ENCODE measurements at regions not wholly inside any gene's neighbourhood (a gene's known extent, or its start where the extent isn't known, plus 50 kb on each side); places are given as distances from the start of the nearest gene placed in this dataset.

DNA sequence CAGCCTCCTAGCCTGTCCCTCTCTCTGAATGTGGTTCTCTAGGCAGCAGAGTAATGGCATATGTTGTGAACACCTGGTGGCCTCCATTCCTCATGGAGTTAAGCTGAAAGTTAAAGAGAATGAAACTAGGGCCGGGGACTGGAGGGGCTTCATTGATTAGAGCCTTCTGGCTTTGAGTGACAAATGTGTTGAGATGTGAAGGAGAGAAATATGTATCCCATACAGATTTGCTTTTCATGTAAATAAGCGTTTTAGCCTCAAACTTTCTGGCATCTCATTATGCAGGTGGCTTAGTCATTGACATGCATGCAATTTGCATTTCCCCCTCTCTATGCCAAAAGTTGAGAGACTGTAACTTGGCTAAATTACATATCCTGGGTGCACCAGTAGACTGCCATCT is 537.7 kb upstream of the EEF2KMT start (continued):
- TF ChIP-seq, protein P1, sequence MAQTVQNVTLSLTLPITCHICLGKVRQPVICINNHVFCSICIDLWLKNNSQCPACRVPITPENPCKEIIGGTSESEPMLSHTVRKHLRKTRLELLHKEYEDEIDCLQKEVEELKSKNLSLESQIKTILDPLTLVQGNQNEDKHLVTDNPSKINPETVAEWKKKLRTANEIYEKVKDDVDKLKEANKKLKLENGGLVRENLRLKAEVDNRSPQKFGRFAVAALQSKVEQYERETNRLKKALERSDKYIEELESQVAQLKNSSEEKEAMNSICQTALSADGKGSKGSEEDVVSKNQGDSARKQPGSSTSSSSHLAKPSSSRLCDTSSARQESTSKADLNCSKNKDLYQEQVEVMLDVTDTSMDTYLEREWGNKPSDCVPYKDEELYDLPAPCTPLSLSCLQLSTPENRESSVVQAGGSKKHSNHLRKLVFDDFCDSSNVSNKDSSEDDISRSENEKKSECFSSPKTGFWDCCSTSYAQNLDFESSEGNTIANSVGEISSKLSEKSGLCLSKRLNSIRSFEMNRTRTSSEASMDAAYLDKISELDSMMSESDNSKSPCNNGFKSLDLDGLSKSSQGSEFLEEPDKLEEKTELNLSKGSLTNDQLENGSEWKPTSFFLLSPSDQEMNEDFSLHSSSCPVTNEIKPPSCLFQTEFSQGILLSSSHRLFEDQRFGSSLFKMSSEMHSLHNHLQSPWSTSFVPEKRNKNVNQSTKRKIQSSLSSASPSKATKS (CRISPR knock-in tag; IDR thresholded peaks at IDR 0.05): no peak
- TF ChIP-seq ZNF660 (CRISPR knock-in tag; IDR thresholded peaks at IDR 0.05; ENCODE audit: borderline replicate concordance, low read depth) (no peak), RFX1 (IDR thresholded peaks at IDR 0.05) (no peak), ZNF17 (CRISPR knock-in tag; IDR thresholded peaks at IDR 0.05) (no peak), DBP (CRISPR knock-in tag; IDR thresholded peaks at IDR 0.05; ENCODE audit: not compliant biosample characterization) (no peak), ZBTB7A (CRISPR knock-in tag; IDR thresholded peaks at IDR 0.05) (no peak), TBX2 (CRISPR knock-in tag; IDR thresholded peaks at IDR 0.05; ENCODE audit: borderline replicate concordance) (no peak), MEIS1 (CRISPR knock-in tag; IDR thresholded peaks at IDR 0.05; ENCODE audit: borderline replicate concordance) (no peak), EZH2 (conservative IDR thresholded peaks at IDR 0.05; ENCODE audit: low read depth, low read length) (no peak), GZF1 (CRISPR knock-in tag; IDR thresholded peaks at IDR 0.05) (no peak), SMAD3 (CRISPR knock-in tag; IDR thresholded peaks at IDR 0.05) (no peak)

GRCh38 chr16:5634666-5635180 is 537.1 kb upstream of the EEF2KMT start:
- Histone ChIP-seq H3K27ac (ENCODE audit: extremely low read length, insufficient read depth, low read length) (no peak overlapping the region), H3K4me1 (ENCODE audit: insufficient read depth, low read length) (no peaks in the 10 kb centered on the region), H3K9ac (ENCODE audit: insufficient read depth, low read depth, low read length) (no peak overlapping the region), H4K20me1 (ENCODE audit: insufficient read depth, low read length) (no peaks in the 10 kb centered on the region), H3K4me3 (replicated peaks in 1 of 3; ENCODE audit: insufficient read depth in 1 of 3, low read depth in 2 of 3, low read length in 3 of 3) (no peak overlapping the region), H3K9me3 (ENCODE audit: low read length) (no peaks in the 10 kb centered on the region), H3K27me3 (ENCODE audit: control insufficient read depth in 1 of 2, insufficient read depth in 2 of 2, low read length in 2 of 2) (no peaks in the 10 kb centered on the region; a peak in 1 of 5 replicates), H3K4me2 (ENCODE audit: low read depth, low read length) (no peak overlapping the region), H2AFZ (ENCODE audit: low read length) (no peak overlapping the region), H3K79me2 (ENCODE audit: insufficient read depth, low read length) (no peaks in the 10 kb centered on the region), H3K36me3 (replicated peaks in 1 of 2; ENCODE audit: control insufficient read depth in 1 of 2, insufficient read depth in 2 of 2, low read length in 2 of 2) (no peaks in the 10 kb centered on the region)
- no TSS peak for BruUV-seq (replicated peaks)
- intact Hi-C loops (cut with micrococcal nuclease; ENCODE audit: unreplicated experiment): no loop called here
- DNase-seq (ENCODE audit: low spot score): no peak
- ChIA-PET CTCF (ENCODE audit: low intra/inter-chr PET ratio, low total read pairs) (no interaction called here), POLR2A (no interaction called here)
- FAIRE-seq: no peak
- in situ Hi-C loops (cut with HindIII; ENCODE audit: extremely low pct_ligation_motif_present, low pct_unique_long_range_greater_than_20kb): no loop called here
- 0% methylated on average over 2 of the region's 2 CpGs for WGBS (ENCODE audit: low lambda C conversion rate)
- ATAC-seq: no peak
- TF ChIP-seq NCOR1 (IDR thresholded peaks at IDR 0.05; ENCODE audit: borderline replicate concordance, low read length) (no peak), DMTF1 (CRISPR knock-in tag; IDR thresholded peaks at IDR 0.05) (no peak), ATAD3A (CRISPR knock-in tag; IDR thresholded peaks at IDR 0.05) (no peak), FOXK1 (CRISPR knock-in tag; IDR thresholded peaks at IDR 0.05; ENCODE audit: borderline replicate concordance, low read depth) (no peak), ZBTB7B (CRISPR knock-in tag; IDR thresholded peaks at IDR 0.05) (no peak), ZNF451 (CRISPR knock-in tag; IDR thresholded peaks at IDR 0.05) (no peak)
- TF ChIP-seq, protein P2, sequence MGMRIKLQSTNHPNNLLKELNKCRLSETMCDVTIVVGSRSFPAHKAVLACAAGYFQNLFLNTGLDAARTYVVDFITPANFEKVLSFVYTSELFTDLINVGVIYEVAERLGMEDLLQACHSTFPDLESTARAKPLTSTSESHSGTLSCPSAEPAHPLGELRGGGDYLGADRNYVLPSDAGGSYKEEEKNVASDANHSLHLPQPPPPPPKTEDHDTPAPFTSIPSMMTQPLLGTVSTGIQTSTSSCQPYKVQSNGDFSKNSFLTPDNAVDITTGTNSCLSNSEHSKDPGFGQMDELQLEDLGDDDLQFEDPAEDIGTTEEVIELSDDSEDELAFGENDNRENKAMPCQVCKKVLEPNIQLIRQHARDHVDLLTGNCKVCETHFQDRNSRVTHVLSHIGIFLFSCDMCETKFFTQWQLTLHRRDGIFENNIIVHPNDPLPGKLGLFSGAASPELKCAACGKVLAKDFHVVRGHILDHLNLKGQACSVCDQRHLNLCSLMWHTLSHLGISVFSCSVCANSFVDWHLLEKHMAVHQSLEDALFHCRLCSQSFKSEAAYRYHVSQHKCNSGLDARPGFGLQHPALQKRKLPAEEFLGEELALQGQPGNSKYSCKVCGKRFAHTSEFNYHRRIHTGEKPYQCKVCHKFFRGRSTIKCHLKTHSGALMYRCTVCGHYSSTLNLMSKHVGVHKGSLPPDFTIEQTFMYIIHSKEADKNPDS (CRISPR knock-in tag; IDR thresholded peaks at IDR 0.05): no peak

All from HepG2 (cell line).